GM12878 (cell line): ENCODE measurements at regions not wholly inside any gene's neighbourhood (a gene's known extent, or its start where the extent isn't known, plus 50 kb on each side); places are given as distances from the start of the nearest gene placed in this dataset.

ENCODE experiments used
- ATAC-seq: fragments of 200-7000 bp; cut with Tn5 transposase; 3 replicates; pipeline ENCODE4 v1.9.1; 2020; ENCODE audit warnings: mild to moderate bottlenecking, moderate library complexity
- BruUV-seq: library from RNA; stranded (reverse); fragments of 400-500 nt; replicated peaks from 2 replicates; lab custom pipeline; 2021; lab: Mats Ljungman, UMichigan
- CTCF ChIA-PET: fragments of 300-600 bp; sonication (Branson Sonifier 250); formaldehyde crosslinking; extraction: SDS; loops from one replicate; lab custom pipeline; 2021; ENCODE audit warnings: inconsistent platforms; lab: Yijun Ruan, JAX
- POLR2A ChIA-PET: fragments of 350-600 bp; formaldehyde crosslinking; extraction: SDS; loops from one replicate; lab custom pipeline; 2021; ENCODE audit warnings: inconsistent platforms; lab: Charles Lee
- RAD21 ChIA-PET: fragments of 300-600 bp; sonication (Branson Sonifier 250); formaldehyde crosslinking; loops from one replicate; lab custom pipeline; 2023; ENCODE audit warnings: antibody characterized with exemption; ENCODE audit not compliant: unreplicated experiment; lab: Charles Lee
- SMC1A ChIA-PET: fragments of 300-600 bp; sonication (Branson Sonifier 250); formaldehyde crosslinking; loops from one replicate; lab custom pipeline; 2023; ENCODE audit not compliant: unreplicated experiment, uncharacterized antibody; lab: Charles Lee
- DNase-seq: peaks from one replicate; pipeline ENCODE4 v3.0.0-alpha.2; 2011; ENCODE audit warnings: low read depth, low spot score
- FAIRE-seq: peaks from 3 replicates; lab custom pipeline; 2011; peaks lifted over from hg19 to GRCh38; lab: Jason Lieb, UNC
- H2AFZ ChIP-seq: 2 replicates; pipeline ENCODE4 v1.6.0; 2011; ENCODE audit warnings: low read depth, low read length, control low read depth; ENCODE audit not compliant: control insufficient read depth
- H3K27ac ChIP-seq: 2 replicates; pipeline ENCODE4 v1.5.1; 2011; ENCODE audit warnings: control low read depth; ENCODE audit not compliant: control insufficient read depth, insufficient read depth
- H3K27me3 ChIP-seq, 2 experiments: replicated peaks in 1 of 2; 2 replicates each; pipeline versions ENCODE4 v1.6.0 to v1.6.1; 2011; ENCODE audit warnings: low read length in 1 of 2; ENCODE audit not compliant: control insufficient read depth in 2 of 2, insufficient read depth in 2 of 2
- H3K36me3 ChIP-seq, 2 experiments: 2 replicates each; pipeline ENCODE4 v1.5.1; 2011; ENCODE audit warnings: low read length in 1 of 2; ENCODE audit not compliant: control insufficient read depth in 2 of 2, insufficient read depth in 2 of 2
- H3K4me1 ChIP-seq: 2 replicates; pipeline ENCODE4 v1.6.1; 2011; ENCODE audit warnings: mild to moderate bottlenecking, low read length, moderate library complexity, mixed read lengths; ENCODE audit not compliant: control insufficient read depth, insufficient read depth
- H3K4me2 ChIP-seq: 2 replicates; pipeline ENCODE4 v1.6.0; 2011; ENCODE audit warnings: control low read depth; ENCODE audit not compliant: control insufficient read depth, insufficient read depth
- H3K4me3 ChIP-seq: fragments of 200-600 bp; sonication (generic); 2 replicates; pipeline ENCODE4 v1.5.1; 2016
- H3K79me2 ChIP-seq: 2 replicates; pipeline ENCODE4 v1.6.0; 2011; ENCODE audit warnings: low read length; ENCODE audit not compliant: control insufficient read depth, insufficient read depth
- H3K9ac ChIP-seq: 2 replicates; pipeline ENCODE4 v1.8.0; 2011; ENCODE audit warnings: low read length, control low read depth, mixed read lengths; ENCODE audit not compliant: control insufficient read depth, insufficient read depth
- H3K9me3 ChIP-seq: replicated peaks from 3 replicates; pipeline ENCODE4 v1.5.1; 2011; ENCODE audit warnings: mild to moderate bottlenecking, low read length; ENCODE audit not compliant: control insufficient read depth, insufficient read depth
- H4K20me1 ChIP-seq: 2 replicates; pipeline ENCODE4 v1.6.0; 2011; ENCODE audit not compliant: control insufficient read depth, insufficient read depth
- ASH2L ChIP-seq: fragments of 300-600, 200-600 bp; sonication (generic); IDR thresholded peaks from 2 replicates; pipeline ENCODE4 v1.6.1; 2017; ENCODE audit warnings: low read depth, mild to moderate bottlenecking, borderline replicate concordance
- BCL11A ChIP-seq: IDR thresholded peaks from 2 replicates; pipeline ENCODE4 v1.6.1; 2011; ENCODE audit warnings: low read depth, low read length
- FOS ChIP-seq: IDR thresholded peaks from 3 replicates; pipeline ENCODE4 v1.6.1; 2011; ENCODE audit warnings: borderline replicate concordance; ENCODE audit not compliant: insufficient read length; ENCODE audit errors: extremely low read depth
- MTA3 ChIP-seq: IDR thresholded peaks from 2 replicates; pipeline ENCODE4 v1.6.1; 2012; ENCODE audit warnings: low read length, inconsistent platforms, borderline replicate concordance
- NFYA ChIP-seq: IDR thresholded peaks from 2 replicates; pipeline ENCODE4 v1.6.1; 2011; ENCODE audit warnings: low read depth, mild to moderate bottlenecking, low read length, improper control_type of control experiment, borderline replicate concordance
- NR2C1 ChIP-seq: fragments of 450-650 bp; IDR thresholded peaks from 2 replicates; pipeline ENCODE4 v1.6.1; 2017; ENCODE audit warnings: antibody characterized with exemption, mild to moderate bottlenecking, moderate library complexity
- RAD51 ChIP-seq: fragments of 450-650 bp; IDR thresholded peaks from 2 replicates; pipeline ENCODE4 v1.6.1; 2016; ENCODE audit warnings: moderate library complexity, mild to moderate bottlenecking, inconsistent platforms
- TBL1XR1 ChIP-seq: IDR thresholded peaks from 2 replicates; pipeline ENCODE4 v1.6.1; 2012; ENCODE audit warnings: low read depth, low read length, improper control_type of control experiment
- TCF7 ChIP-seq: IDR thresholded peaks from 2 replicates; pipeline ENCODE4 v1.6.1; 2014; ENCODE audit warnings: antibody characterized with exemption, borderline replicate concordance
- ZNF24 ChIP-seq: fragments of 450-650 bp; IDR thresholded peaks from 2 replicates; pipeline ENCODE4 v1.6.1; 2017; ENCODE audit warnings: antibody characterized with exemption, mild to moderate bottlenecking
- WGBS: methylation state at CpG from one replicate; pipeline ENCODE4 v1.1.6; 2016; ENCODE audit warnings: low lambda C conversion rate; ENCODE audit not compliant: insufficient replicate concordance, insufficient coverage; ENCODE audit errors: missing lambda C conversion rate; 5-methylcytosine and 5-hydroxymethylcytosine counted together
- in situ Hi-C: fragments of 300-500 bp; cut with MboI; formaldehyde crosslinking; loops from 9 replicates; pipeline ENCODE4 v1.14.3; 2018; ENCODE audit warnings: mixed read lengths
- intact Hi-C: fragments of 100-400 bp; cut with micrococcal nuclease; formaldehyde crosslinking; loops from one replicate; pipeline ENCODE4 v1.14.2; 2022; ENCODE audit not compliant: unreplicated experiment
- TF ChIP-seq, protein P1 (sequence below): fragments of 450-650 bp; formaldehyde crosslinking; IDR thresholded peaks from 2 replicates; pipeline ENCODE4 v1.5.0; 2022; ENCODE audit warnings: mild to moderate bottlenecking, missing genetic modification characterization

DNA sequence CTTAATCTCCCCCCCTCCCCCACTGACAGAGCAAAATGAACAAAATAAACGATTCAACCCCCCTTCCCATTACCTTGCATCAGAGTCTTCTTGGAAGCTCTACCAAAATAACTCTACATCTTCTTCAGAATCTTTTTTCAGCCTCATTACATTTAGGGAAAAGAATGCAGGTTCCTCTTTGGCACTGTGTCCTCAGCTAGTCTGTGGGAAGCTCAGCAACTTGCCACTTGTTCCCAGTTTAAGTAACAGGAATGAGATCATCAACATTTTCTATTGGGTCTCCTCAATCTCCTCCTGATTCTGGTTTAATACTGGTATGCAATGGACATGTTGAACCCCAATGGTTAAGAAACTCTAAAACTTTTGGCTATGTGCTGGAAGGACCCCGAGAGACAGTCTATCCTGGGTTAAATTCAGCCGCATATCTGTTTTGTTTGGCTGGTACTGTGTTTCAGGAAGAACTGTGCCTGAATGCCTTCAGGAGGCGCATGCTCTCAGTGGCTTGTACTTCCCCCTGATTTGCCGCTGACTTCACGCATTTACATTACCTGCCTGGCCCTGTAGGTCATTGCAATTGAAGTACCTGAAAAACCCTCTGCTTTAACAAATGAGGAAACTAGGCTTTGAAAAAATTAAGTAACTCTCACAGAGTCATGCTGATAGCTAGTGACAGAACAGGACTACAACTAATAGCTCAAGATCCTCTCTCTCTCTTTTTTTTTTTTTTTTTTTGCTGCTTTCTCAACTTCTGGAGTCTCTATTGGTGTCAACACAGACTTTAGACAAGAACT is 78.1 kb upstream of the HMHB1 start:
- Histone ChIP-seq H3K9me3 (no peaks in the 10 kb centered on the region), H3K27me3 (no peaks in the 10 kb centered on the region), H3K4me3 (no peak overlapping the region), H4K20me1 (no peaks in the 10 kb centered on the region), H3K36me3 (no peaks in the 10 kb centered on the region), H3K79me2 (no peaks in the 10 kb centered on the region), H3K4me1 (no peaks in the 10 kb centered on the region), H2AFZ (no peak overlapping the region), H3K27ac (no peak overlapping the region), H3K4me2 (no peak overlapping the region), H3K9ac (no peak overlapping the region)
- POLR2A ChIA-PET: interaction anchor here (0.6 to 1.0 kb wide), 4 partner anchors 21 to 548 kb away, joined by 3 to 4 read pairs (median 4); no protein-coding TSS in a partner anchor
- RAD21 ChIA-PET: interaction anchor here (0.6 to 1.3 kb wide), 2 partner anchors 11 to 48 kb away, joined by 3 read pairs; no protein-coding TSS in a partner anchor
- CTCF ChIA-PET: interaction anchor here (0.6 to 1.8 kb wide), 4 partner anchors 10 to 39 kb away, joined by 3 to 6 read pairs (median 4); no protein-coding TSS in a partner anchor
- in situ Hi-C loops: no loop called here
- BruUV-seq: no TSS peak
- SMC1A ChIA-PET: interaction anchor here (0.6 to 1.7 kb wide), 6 partner anchors 20 to 130 kb away, joined by 3 to 4 read pairs (median 4); no protein-coding TSS in a partner anchor
- TF ChIP-seq ASH2L (no peak), BCL11A (no peak), FOS (no peak), NFYA (no peak), NR2C1 (no peak), TBL1XR1 (no peak), ZNF24 (no peak), RAD51 (no peak), MTA3 (no peak), TCF7 (no peak)
- TF ChIP-seq, protein P1, sequence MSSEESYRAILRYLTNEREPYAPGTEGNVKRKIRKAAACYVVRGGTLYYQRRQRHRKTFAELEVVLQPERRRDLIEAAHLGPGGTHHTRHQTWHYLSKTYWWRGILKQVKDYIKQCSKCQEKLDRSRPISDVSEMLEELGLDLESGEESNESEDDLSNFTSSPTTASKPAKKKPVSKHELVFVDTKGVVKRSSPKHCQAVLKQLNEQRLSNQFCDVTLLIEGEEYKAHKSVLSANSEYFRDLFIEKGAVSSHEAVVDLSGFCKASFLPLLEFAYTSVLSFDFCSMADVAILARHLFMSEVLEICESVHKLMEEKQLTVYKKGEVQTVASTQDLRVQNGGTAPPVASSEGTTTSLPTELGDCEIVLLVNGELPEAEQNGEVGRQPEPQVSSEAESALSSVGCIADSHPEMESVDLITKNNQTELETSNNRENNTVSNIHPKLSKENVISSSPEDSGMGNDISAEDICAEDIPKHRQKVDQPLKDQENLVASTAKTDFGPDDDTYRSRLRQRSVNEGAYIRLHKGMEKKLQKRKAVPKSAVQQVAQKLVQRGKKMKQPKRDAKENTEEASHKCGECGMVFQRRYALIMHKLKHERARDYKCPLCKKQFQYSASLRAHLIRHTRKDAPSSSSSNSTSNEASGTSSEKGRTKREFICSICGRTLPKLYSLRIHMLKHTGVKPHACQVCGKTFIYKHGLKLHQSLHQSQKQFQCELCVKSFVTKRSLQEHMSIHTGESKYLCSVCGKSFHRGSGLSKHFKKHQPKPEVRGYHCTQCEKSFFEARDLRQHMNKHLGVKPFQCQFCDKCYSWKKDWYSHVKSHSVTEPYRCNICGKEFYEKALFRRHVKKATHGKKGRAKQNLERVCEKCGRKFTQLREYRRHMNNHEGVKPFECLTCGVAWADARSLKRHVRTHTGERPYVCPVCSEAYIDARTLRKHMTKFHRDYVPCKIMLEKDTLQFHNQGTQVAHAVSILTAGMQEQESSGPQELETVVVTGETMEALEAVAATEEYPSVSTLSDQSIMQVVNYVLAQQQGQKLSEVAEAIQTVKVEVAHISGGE (CRISPR knock-in tag): no peak
- DNase-seq (no peak), FAIRE-seq (no peak), ATAC-seq (no peak)
- WGBS: 71% methylated on average over 6 of the region's 6 CpGs
- intact Hi-C loops: no loop called here
